ENCODE measurements at regions not wholly inside any gene's neighbourhood (a gene's known extent, or its start where the extent isn't known, plus 50 kb on each side); places are given as distances from the start of the nearest gene placed in this dataset.

GRCh38 chr3:153314038-153314437 is 152.0 kb downstream of the RAP2B start:
- no peak for DNase-seq

GRCh38 chr3:153315781-153316180 is 153.8 kb downstream of the RAP2B start:
- DNase-seq, result no peak

- DNase-seq, result no peak
Observed at GRCh38 chr3:153319705-153320554, 157.9 kb downstream of the RAP2B start.

- no peak for DNase-seq
Observed at GRCh38 chr3:153320585-153321128, 158.6 kb downstream of the RAP2B start.

- no peak for DNase-seq
Observed at GRCh38 chr3:153328690-153329089, 166.7 kb downstream of the RAP2B start.

GRCh38 chr3:153330901-153331300 is 168.9 kb downstream of the RAP2B start:
- no peak for DNase-seq

GRCh38 chr3:153331676-153332075 is 169.7 kb downstream of the RAP2B start:
- DNase-seq, result no peak

GRCh38 chr3:153334558-153334957 is 172.5 kb downstream of the RAP2B start:
- DNase-seq, result no peak

GRCh38 chr3:153337369-153337768 is 175.3 kb downstream of the RAP2B start:
- DNase-seq, result no peak

GRCh38 chr3:153338487-153338886 is 176.5 kb downstream of the RAP2B start:
- no peak for DNase-seq

- no peak for DNase-seq
Observed at GRCh38 chr3:153339065-153339464, 177.0 kb downstream of the RAP2B start.

GRCh38 chr3:153343988-153344782 is 182.2 kb downstream of the RAP2B start:
- no peak for DNase-seq

GRCh38 chr3:153348457-153349107 is 186.6 kb downstream of the RAP2B start:
- no peak for DNase-seq

- no peak for DNase-seq
Observed at GRCh38 chr3:153349108-153349499, 187.1 kb downstream of the RAP2B start.

- DNase-seq, result no peak
Observed at GRCh38 chr3:153350420-153350819, 188.4 kb downstream of the RAP2B start.

- DNase-seq, result no peak
Observed at GRCh38 chr3:153354641-153355040, 192.6 kb downstream of the RAP2B start.

- no peak for DNase-seq
Observed at GRCh38 chr3:153355559-153355958, 193.5 kb downstream of the RAP2B start.

- DNase-seq, result no peak
Observed at GRCh38 chr3:153356908-153357307, 194.9 kb downstream of the RAP2B start.

GRCh38 chr3:153357436-153357835 is 195.4 kb downstream of the RAP2B start:
- no peak for DNase-seq

GRCh38 chr3:153369561-153370374 is 207.7 kb downstream of the RAP2B start:
- no peak for DNase-seq

- DNase-seq, result no peak
Observed at GRCh38 chr3:153370680-153371079, 208.7 kb downstream of the RAP2B start.

- DNase-seq, result no peak
Observed at GRCh38 chr3:153372326-153372725, 210.3 kb downstream of the RAP2B start.

Data from GDM1 (cell line).